NCI-H345 treated with DMSO at 0.1 percent for 48 hours (cell line): ENCODE measurements at regions not wholly inside any gene's neighbourhood (a gene's known extent, or its start where the extent isn't known, plus 50 kb on each side); places are given as distances from the start of the nearest gene placed in this dataset.
"Not testable (repeated sequence)": the region's sequence is repeated elsewhere in the genome, so short reads cannot be mapped to it uniquely, and the experiment has no call there.

Experiments used
- DNase-seq: peaks from one replicate; lab custom pipeline; 2025; ENCODE audit not compliant: unreplicated experiment; lab: John Stamatoyannopoulos, UW

DNA sequence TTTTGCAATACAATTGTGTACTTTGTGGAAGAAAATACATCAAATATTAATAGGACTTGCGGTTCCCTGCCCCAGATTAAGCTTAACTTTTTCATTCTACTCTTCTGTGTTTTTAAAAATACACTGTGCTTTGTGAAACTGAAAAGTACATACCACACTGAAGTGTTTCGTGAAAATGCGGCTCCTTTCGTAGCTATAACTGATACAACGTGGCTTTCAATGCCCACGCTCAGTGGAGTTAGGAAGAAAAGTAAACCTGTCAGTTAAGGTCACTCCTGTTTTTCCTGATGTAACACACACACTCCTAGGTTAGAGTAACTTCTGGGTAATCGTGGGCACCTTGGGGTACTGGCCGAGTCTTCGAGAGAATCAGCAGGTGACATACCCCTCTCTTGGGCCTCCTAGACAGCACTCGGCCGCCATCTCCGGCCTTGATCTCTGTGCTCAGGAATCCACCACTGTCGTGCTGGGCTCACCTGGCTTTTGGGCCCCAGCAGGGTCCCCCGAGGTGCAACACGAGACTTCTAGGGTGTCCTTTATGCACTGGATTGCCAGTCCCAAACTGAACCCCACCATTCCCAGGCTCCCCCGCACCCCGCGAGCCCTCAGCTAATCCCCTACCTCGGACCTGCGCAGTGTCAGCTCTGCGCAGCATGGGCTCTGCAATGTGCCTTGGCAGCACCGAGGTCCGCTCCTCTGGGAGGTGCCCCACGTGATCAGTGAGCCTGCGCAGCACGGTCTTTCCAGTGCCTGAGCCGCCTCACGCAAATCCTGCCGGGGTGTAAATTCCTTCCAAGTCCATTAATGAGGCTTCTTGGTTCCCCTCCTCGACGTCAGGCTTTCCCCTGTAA is 162.6 kb upstream of the INTU start:
- DNase-seq: no peak

DNA sequence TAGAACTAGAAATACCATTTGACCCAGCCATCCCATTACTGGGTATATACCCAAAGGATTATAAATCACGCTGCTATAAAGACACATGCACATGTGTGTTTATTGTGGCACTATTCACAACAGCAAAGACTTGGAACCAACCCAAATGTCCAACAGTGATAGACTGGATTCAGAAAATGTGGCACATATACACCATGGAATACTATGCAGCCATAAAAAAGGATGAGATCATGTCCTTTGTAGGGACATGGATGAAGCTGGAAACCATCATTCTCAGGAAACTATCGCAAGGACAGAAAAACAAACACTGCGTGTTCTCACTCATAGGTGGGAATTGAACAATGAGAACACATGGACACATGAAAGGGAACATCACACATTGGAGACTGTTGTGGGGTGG is 154.5 kb upstream of the INTU start:
- not testable (repeated sequence) for DNase-seq

GRCh38 chr4:127479031-127479622 is 153.6 kb upstream of the INTU start:
- peak; percentile 6 for DNase-seq

DNA sequence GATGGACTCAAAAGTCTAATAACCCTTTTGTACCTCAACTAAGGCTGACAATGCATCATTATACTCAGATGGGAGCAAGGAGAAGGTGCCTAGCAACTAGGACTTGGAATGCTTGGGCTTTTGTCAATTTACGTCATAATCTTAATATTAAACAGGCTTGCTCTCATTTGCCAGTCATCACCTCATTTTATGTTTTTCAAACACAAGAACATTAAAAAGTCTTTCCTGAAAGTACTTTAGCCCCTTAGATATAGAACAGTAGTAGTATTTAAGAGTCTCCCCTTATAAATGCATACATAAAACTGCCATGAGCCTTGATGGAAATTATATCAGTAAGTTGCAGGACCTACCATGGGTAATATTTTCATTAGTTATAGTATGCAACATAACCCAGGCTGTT is 150.7 kb upstream of the INTU start:
- no peak for DNase-seq

- no peak for DNase-seq
These were observed 148.6 kb upstream of the INTU start for GRCh38 chr4:127484117-127484516.

GRCh38 chr4:127486248-127486647 is 146.5 kb upstream of the INTU start:
- DNase-seq: no peak

GRCh38 chr4:127491571-127491970 is 141.2 kb upstream of the INTU start:
- DNase-seq: no peak

- not testable (repeated sequence) for DNase-seq
These were observed 135.9 kb upstream of the INTU start for GRCh38 chr4:127496875-127497274.

DNA sequence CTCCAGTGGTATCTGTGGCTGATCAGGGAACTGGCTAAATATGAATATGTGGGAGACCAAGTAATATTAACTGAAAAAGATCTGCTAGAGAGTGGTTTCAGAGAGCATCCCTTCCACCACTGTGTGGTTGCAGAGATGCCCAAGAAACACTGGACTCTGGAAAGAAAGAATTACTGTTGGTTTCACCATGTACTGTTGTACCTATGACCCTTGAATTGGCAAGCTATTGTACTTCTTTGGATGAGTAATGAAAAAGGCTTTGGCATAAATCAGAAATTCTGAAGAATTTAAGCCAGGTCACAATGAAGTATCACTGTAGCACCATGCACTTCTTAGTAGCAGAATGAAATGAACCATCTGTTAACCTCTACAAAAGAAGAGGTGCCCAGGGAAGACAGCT is 134.4 kb upstream of the INTU start:
- no peak for DNase-seq

GRCh38 chr4:127500242-127500641 is 132.5 kb upstream of the INTU start:
- no peak for DNase-seq

GRCh38 chr4:127501103-127501502 is 131.7 kb upstream of the INTU start:
- no peak for DNase-seq

GRCh38 chr4:127503111-127503510 is 129.6 kb upstream of the INTU start:
- no peak for DNase-seq

GRCh38 chr4:127505203-127505602 is 127.6 kb upstream of the INTU start:
- no peak for DNase-seq

- no peak for DNase-seq
These were observed 126.5 kb upstream of the INTU start for GRCh38 chr4:127506283-127506682.

- DNase-seq: no peak
These were observed 123.6 kb upstream of the INTU start for GRCh38 chr4:127509155-127509554.

DNA sequence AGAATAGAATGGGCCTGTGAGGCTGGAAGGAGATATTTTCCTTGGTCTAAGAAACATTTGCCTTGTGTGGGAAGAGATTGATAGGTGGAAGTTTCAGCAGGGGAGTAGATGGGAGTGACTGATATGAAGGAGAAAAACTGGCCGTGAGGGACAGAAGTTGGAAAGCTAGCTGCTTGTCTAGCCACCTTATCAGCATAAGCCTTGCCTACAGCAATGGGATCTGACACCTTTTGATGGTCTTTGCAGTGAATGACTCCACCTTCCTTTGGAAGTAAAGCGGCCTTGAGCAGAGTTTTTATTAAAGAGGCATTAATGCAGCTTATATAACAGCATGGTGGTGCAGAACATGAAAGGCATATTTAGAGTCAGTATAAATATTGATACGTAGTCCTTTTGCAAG is 120.1 kb upstream of the INTU start:
- DNase-seq: not testable (repeated sequence)

- DNase-seq: not testable (repeated sequence)
These were observed 117.5 kb upstream of the INTU start for GRCh38 chr4:127515259-127515658.

DNA sequence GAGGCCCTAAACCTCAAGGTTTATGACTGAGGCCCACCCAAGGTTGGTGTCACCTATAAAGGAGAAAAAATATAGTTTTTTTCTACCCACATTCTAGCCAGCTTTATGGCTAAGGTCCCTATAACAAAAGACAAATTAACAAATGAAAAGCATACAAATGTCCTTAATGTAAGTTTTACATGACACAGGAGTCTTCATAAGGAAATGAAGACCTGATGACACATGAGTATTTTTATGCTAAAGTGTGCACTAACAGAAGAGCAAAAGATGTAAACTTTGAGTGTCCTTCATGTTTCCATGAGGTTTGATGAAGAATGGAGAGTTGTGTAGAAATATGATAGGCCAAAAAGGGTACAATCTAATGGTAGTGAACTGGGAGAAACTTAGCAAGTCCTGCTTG is 114.7 kb upstream of the INTU start:
- DNase-seq: no peak

GRCh38 chr4:127521463-127521862 is 111.3 kb upstream of the INTU start:
- DNase-seq: no peak

DNA sequence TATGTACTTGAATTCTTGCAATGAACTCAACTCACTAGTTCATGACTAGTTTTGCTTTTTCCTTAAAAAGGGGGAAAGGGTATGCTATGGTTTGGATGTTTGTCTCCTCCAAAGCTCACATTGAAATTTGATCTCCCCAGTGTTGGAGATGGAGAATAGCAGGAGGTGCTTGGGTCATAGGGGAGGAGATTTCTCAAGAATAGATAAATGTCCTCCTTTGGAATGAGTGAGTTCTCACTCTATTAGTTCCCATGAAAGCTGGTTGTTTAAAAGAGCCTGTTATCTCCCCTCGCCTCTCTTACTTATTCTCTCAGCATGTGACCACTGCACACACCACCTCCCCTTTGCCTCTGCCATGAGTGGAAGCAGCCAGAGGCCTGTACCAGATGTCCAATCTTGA is 109.4 kb upstream of the INTU start:
- no peak for DNase-seq

GRCh38 chr4:127525608-127526007 is 107.1 kb upstream of the INTU start:
- DNase-seq: no peak

DNA sequence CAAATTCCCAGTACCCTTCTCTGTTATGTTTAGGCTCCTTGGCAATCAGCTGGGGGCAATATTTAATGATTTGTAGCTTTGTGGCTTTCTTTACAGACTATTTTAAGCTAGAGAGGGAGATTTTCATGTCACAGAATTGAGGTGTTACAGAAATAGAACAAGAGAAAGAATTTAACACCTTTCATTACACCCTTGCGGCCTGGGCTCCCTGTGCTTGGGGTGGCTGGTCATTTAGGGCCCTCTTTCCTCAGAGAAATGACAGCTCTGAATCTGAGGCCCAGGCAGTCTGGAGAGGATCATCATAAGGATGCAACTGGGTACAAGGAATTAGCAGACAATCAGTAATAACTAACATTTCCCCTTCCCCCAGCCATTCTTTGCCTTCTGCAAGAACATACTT is 104.5 kb upstream of the INTU start:
- no peak for DNase-seq

DNA sequence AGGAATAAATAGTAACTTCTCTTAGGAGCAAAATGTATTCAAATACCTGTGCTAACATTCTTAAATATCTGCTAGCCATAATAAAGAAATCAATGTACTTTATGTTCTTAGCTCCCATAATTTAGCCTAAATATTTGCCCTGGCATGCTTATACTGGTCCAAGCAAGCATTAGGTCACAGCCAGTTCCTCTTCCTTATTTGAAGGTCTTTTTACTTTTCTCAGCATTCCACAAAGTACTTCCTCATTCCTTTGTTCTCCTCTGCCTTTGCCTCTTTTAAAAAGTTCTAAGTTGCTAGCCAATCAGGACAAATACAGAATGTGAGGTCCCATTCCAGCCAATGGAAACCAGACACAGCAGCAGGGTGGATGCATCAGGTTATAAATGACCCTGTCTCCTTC is 102.9 kb upstream of the INTU start:
- not testable (repeated sequence) for DNase-seq
